Left forelimb (tissue), 1 donor: ENCODE measurements at regions not wholly inside any gene's neighbourhood (a gene's known extent, or its start where the extent isn't known, plus 50 kb on each side); places are given as distances from the start of the nearest gene placed in this dataset.
"Not testable (repeated sequence)": the region's sequence is repeated elsewhere in the genome, so short reads cannot be mapped to it uniquely, and the experiment has no call there.

Experiments used
- DNase-seq: peaks from one replicate; pipeline ENCODE4 v3.0.0-alpha.2; 2018; ENCODE audit warnings: low spot score

DNA sequence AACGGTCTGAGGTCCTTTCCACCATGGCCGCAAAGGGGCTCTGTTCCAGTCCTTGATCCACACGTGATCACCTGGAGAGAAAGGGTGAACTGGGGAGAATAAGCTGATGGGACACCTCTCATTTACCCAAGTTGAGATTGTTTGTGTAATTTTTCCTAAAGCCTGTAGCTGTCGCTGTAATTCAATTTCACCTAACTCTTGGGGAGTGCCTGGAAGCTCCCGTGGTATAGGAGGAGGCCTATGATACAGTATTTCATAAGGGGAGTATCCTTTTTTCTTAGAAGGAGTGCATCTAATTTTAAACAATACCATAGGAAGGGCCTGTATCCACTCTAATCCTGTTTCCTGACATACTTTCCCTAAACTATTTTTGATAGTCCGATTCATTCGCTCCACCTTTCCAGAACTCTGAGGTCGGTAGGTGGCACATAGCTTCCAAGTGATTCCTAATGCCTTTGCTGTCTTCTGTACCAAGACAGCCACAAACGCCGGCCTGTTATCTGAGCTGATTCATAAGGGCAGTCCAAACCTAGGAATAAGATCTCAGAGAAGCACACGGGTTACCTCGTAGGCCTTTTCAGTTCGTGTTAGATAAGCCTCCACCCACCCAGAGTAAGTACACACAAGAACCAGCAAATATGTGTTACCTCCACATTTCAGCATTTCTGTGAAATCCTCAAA lies 78.9 kb upstream of the VEPH1 start:
- not testable (repeated sequence) for DNase-seq

- no peak for DNase-seq
Observed at GRCh38 chr3:157581371-157581770, 78.2 kb upstream of the VEPH1 start.

DNA sequence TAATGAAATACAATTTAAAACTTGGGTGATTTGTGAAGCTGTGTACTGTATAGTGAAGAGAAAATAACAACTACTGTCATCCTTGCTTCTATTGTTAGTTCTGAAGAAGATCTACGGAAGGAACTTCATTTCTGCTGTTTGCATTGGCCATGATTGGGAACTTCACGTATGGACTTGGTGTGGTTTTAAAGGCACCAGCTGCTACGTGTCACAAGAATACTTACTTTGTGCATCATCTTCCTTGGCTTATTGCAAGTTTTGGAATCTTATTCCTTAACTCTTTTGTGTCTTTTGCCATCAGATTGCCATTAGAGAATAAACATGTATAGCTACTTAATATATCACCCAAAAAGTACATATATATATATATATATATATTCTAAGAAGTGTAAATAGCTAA lies 75.0 kb upstream of the VEPH1 start:
- DNase-seq = no peak

DNA sequence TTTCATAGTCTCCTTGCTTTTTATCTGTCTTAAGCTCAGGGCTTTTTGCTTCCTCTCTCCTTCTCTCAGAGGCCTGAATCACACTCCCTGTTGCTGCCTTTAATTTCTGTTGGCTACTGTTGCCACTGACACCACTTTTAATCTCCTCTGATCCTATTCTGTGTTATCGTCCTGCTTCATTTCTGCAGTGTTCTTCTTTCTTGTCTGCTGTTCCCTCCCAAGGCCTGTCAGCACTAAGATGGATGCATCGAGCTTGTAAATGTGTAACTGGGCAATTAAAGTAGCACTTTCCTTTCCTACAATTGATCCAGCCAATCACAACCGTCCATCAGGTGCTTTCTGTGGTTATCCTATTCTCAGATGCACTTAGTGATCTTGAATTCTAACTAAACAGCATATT lies 71.3 kb upstream of the VEPH1 start:
- no peak for DNase-seq

GRCh38 chr3:157573780-157574378 lies 70.7 kb upstream of the VEPH1 start:
- DNase-seq = no peak

DNA sequence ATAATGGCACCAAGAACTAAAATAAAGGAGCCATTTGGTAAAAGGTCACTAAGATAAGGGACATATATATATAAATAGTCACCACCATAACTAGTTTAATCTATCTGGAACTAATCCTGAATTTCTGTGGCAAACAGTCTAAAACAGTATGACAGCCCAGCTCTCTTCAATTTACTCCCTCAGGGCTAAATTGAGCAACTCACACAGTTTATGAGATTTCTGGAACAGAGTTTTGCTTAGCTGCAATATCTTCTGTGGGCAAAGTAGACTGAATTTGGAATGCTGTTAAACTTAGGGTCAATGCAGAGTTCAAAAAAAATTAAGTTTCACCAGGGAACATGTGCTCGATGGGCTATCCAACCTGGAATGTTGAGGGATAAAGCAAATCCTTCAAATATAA lies 70.1 kb upstream of the VEPH1 start:
- no peak for DNase-seq

- no peak for DNase-seq
Observed at GRCh38 chr3:157572559-157573270, 69.5 kb upstream of the VEPH1 start.

DNA sequence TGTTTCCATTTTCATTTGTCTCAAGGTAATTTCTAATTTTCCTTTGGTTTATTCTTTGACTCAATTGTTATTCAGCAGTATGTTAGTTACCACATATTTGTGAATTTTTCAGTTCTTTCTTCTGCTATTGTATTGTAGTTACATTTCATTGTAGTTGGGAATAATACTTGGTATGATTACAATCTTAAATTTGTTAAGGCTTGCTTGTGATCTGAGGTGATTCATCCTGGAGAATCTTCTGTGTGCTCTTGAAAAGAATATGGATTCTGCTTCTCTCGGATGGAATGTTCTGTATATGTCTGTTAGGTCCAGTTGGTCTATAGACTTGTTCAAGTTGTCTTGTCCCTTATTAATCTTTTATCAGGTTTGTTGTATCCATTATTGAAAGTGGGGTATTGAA lies 63.4 kb upstream of the VEPH1 start:
- no peak for DNase-seq

DNA sequence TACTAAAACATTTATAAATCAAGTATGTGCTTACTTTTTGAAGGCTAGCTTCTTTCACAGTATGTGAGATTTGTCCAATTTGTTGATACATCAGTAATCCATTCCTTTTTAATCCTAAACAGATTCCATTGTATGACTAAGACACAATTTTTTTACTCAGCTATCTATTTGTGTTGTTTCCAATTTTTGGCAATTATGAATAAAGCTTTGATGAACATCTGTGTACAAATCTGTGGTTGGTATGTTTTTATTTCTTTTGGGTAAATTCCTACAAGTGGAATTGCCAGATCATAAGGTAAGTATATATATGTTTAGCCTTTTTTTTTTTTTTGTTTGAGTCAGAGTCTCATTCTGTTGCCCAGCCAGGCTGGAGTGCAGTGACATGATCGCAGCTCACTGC lies 56.2 kb upstream of the VEPH1 start:
- no peak for DNase-seq
